Keratinocyte (primary cell): ENCODE measurements at regions not wholly inside any gene's neighbourhood (a gene's known extent, or its start where the extent isn't known, plus 50 kb on each side); places are given as distances from the start of the nearest gene placed in this dataset.

Source experiments
- DNase-seq: peaks from one replicate; pipeline ENCODE4 v3.0.0-alpha.2; 2011; ENCODE audit warnings: low read depth, missing footprints, low spot score
- FAIRE-seq: peaks from 2 replicates; lab custom pipeline; 2011; peaks lifted over from hg19 to GRCh38; lab: Jason Lieb, UNC
- H2AFZ ChIP-seq: 2 replicates; pipeline ENCODE4 v1.6.0; 2012; ENCODE audit warnings: low read length, control low read depth, inconsistent platforms; ENCODE audit not compliant: control insufficient read depth
- H3K27ac ChIP-seq: 2 replicates; pipeline ENCODE4 v1.5.1; 2011; ENCODE audit warnings: low read length; ENCODE audit not compliant: control insufficient read depth, insufficient read depth
- H3K27me3 ChIP-seq: 3 replicates; pipeline ENCODE4 v1.6.0; 2011; ENCODE audit warnings: low read length; ENCODE audit not compliant: control insufficient read depth, insufficient read depth; ENCODE audit errors: extremely low read depth
- H3K36me3 ChIP-seq, 2 experiments: 2 replicates in 1 of 2; 3 replicates in 1 of 2; pipeline ENCODE4 v1.5.1; 2011; ENCODE audit warnings: low read length in 2 of 2, mild to moderate bottlenecking in 1 of 2; ENCODE audit not compliant: control insufficient read depth in 2 of 2, insufficient read depth in 2 of 2; ENCODE audit errors: extremely low read depth in 1 of 2
- H3K4me1 ChIP-seq: 3 replicates; pipeline ENCODE4 v1.5.1; 2011; ENCODE audit warnings: low read length; ENCODE audit not compliant: control insufficient read depth, insufficient read depth; ENCODE audit errors: extremely low read depth
- H3K4me2 ChIP-seq: 3 replicates; pipeline ENCODE4 v1.6.0; 2011; ENCODE audit warnings: low read depth, low read length; ENCODE audit not compliant: control insufficient read depth, insufficient read depth; ENCODE audit errors: extremely low read depth
- H3K4me3 ChIP-seq, 3 experiments: fragments of 200-600 bp in 1 of 3; sonication (generic) in 1 of 3; 2 replicates in 2 of 3; 3 replicates in 1 of 3; pipeline ENCODE4 v1.5.1; 2011 to 2016; ENCODE audit warnings: low read length in 3 of 3, mild to moderate bottlenecking in 3 of 3, control low read depth in 2 of 3, inconsistent platforms in 1 of 3, low read depth in 1 of 3, mixed read lengths in 1 of 3, mixed run types in 1 of 3, moderate library complexity in 1 of 3; ENCODE audit not compliant: control insufficient read depth in 2 of 3, insufficient read depth in 2 of 3; ENCODE audit errors: extremely low read depth in 1 of 3
- H3K79me2 ChIP-seq: 2 replicates; pipeline ENCODE4 v1.6.0; 2012; ENCODE audit warnings: low read length; ENCODE audit not compliant: control insufficient read depth, insufficient read depth
- H3K9ac ChIP-seq: 3 replicates; pipeline ENCODE4 v1.6.0; 2011; ENCODE audit warnings: low read length; ENCODE audit not compliant: control insufficient read depth, insufficient read depth; ENCODE audit errors: extremely low read depth
- H3K9me1 ChIP-seq: 3 replicates; pipeline ENCODE4 v1.6.0; 2011; ENCODE audit warnings: low read length; ENCODE audit not compliant: control insufficient read depth, insufficient read depth; ENCODE audit errors: extremely low read depth
- H3K9me3 ChIP-seq: 2 replicates; pipeline ENCODE4 v1.5.1; 2012; ENCODE audit warnings: low read depth, low read length; ENCODE audit not compliant: control insufficient read depth
- H4K20me1 ChIP-seq: 3 replicates; pipeline ENCODE4 v1.6.0; 2011; ENCODE audit warnings: low read length; ENCODE audit not compliant: control insufficient read depth, insufficient read depth; ENCODE audit errors: extremely low read depth
- CTCF ChIP-seq, 3 experiments: IDR thresholded peaks in 1 of 3; conservative IDR thresholded peaks in 1 of 3; optimal IDR thresholded peaks in 1 of 3; 2 replicates in 2 of 3; 3 replicates in 1 of 3; pipeline versions ENCODE3 to v1.5.1; 2011; ENCODE audit warnings: low read length in 3 of 3, mild to moderate bottlenecking in 3 of 3, moderate library complexity in 2 of 3, control low read depth in 1 of 3, inconsistent platforms in 1 of 3; ENCODE audit not compliant: insufficient read depth in 2 of 3; ENCODE audit errors: extremely low read depth in 1 of 3
- EZH2 ChIP-seq: IDR thresholded peaks from one replicate; pipeline ENCODE4 v1.6.1; 2012; ENCODE audit warnings: inconsistent platforms, mild to moderate bottlenecking, low read length, moderate library complexity
- dilution Hi-C: fragments of 300-500 bp; cut with MboI; formaldehyde crosslinking; loops from one replicate; pipeline ENCODE4 v1.7.0; 2020; ENCODE audit warnings: low sequenced_read_pairs; ENCODE audit not compliant: extremely low pct_ligation_motif_present

- H3K4me2 ChIP-seq, result no peak overlapping the region
- no peaks in the 10 kb centered on the region for H3K27me3 ChIP-seq
- no peak for TF ChIP-seq EZH2
- no peak for TF ChIP-seq CTCF (optimal IDR thresholded peaks at IDR 0.05 in 1 of 3, IDR thresholded peaks at IDR 0.05 in 1 of 3, conservative IDR thresholded peaks at IDR 0.05 in 1 of 3; ENCODE audit: extremely low read depth in 1 of 3, insufficient read depth in 2 of 3, low read length in 3 of 3)
- H3K4me3 ChIP-seq, result no peak overlapping the region
- H3K4me1 ChIP-seq, result no peaks in the 10 kb centered on the region
- H3K9ac ChIP-seq, result no peak overlapping the region
- H2AFZ ChIP-seq, result no peak overlapping the region
- H3K27ac ChIP-seq, result no peak overlapping the region
- DNase-seq (no peak), FAIRE-seq (no peak)
- dilution Hi-C loops, result no loop called here
- H3K9me1 ChIP-seq, result no peaks in the 10 kb centered on the region
- H3K36me3 ChIP-seq, result no peaks in the 10 kb centered on the region
- H4K20me1 ChIP-seq, result no peaks in the 10 kb centered on the region
- H3K9me3 ChIP-seq, result no peaks in the 10 kb centered on the region
- H3K79me2 ChIP-seq, result no peaks in the 10 kb centered on the region
These were observed 624.2 kb downstream of the PRR16 start for GRCh38 chr5:121088341-121088740.

GRCh38 chr5:121090822-121091221 lies 626.7 kb downstream of the PRR16 start:
- no peak overlapping the region for H3K4me3 ChIP-seq
- TF ChIP-seq EZH2 (no peak), CTCF (optimal IDR thresholded peaks at IDR 0.05 in 1 of 3, IDR thresholded peaks at IDR 0.05 in 1 of 3, conservative IDR thresholded peaks at IDR 0.05 in 1 of 3; ENCODE audit: extremely low read depth in 1 of 3, insufficient read depth in 2 of 3, low read length in 3 of 3) (no peak)
- no peaks in the 10 kb centered on the region for H3K79me2 ChIP-seq
- dilution Hi-C loops, result no loop called here
- no peak overlapping the region for H2AFZ ChIP-seq
- H3K9me3 ChIP-seq, result no peaks in the 10 kb centered on the region
- H3K9ac ChIP-seq, result no peak overlapping the region
- no peaks in the 10 kb centered on the region for H4K20me1 ChIP-seq
- H3K9me1 ChIP-seq, result no peaks in the 10 kb centered on the region
- no peaks in the 10 kb centered on the region for H3K4me1 ChIP-seq
- H3K27me3 ChIP-seq, result no peaks in the 10 kb centered on the region
- no peak overlapping the region for H3K4me2 ChIP-seq
- no peak for FAIRE-seq
- H3K36me3 ChIP-seq, result no peaks in the 10 kb centered on the region
- no peak overlapping the region for H3K27ac ChIP-seq
- DNase-seq, result no peak
